HG03520 (cell line): ENCODE measurements at regions not wholly inside any gene's neighbourhood (a gene's known extent, or its start where the extent isn't known, plus 50 kb on each side); places are given as distances from the start of the nearest gene placed in this dataset.
A peak's percentile ranks its signal among the peaks of the same experiment; 100 is the strongest.
"Not testable (repeated sequence)": the region's sequence is repeated elsewhere in the genome, so short reads cannot be mapped to it uniquely, and the experiment has no call there.

Experiments used
- ATAC-seq: cut with Tn5 transposase; IDR thresholded peaks from one replicate; pipeline ENCODE4 v1.9.1; 2021; ENCODE audit warnings: mild to moderate bottlenecking, moderate library complexity; ENCODE audit not compliant: unreplicated experiment

DNA sequence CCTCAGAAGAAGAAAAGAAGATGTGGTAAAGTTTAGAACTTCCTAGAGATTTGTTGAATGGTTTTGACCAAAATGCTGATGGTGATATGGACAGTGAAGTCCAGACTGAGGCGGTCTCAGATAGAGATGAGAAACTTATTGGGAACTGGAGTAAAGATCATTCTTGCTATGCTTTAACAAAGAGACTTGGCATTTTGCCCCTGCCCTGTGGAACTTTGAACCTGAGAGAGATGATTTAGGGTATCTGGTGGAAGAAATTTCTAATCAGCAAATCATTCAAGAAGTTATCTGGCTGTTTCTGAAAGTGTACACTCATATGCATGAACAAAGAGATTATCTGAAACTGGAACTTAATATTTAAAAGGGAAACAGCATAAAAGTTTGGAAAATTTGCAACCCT is 505.2 kb downstream of the NSUN3 start:
- ATAC-seq, result no peak

DNA sequence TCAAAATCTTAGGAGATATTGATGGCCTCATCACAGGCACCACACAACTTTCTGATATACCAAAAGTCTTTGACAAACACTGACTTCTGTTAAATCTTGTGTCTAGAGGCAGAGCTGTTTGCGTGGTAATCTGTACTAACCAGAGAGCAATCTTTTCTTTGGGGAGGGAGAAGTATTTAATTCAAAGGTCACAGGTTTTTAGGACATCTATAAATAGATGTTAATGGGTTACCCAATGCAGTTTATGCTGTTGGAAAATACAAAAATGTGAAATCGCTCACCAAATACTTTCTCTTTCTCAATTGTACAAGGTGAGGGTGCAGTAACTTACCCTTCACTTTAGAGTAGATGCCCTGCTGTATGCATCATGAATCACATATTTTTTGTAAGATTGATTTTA is 510.5 kb downstream of the NSUN3 start:
- no peak for ATAC-seq

DNA sequence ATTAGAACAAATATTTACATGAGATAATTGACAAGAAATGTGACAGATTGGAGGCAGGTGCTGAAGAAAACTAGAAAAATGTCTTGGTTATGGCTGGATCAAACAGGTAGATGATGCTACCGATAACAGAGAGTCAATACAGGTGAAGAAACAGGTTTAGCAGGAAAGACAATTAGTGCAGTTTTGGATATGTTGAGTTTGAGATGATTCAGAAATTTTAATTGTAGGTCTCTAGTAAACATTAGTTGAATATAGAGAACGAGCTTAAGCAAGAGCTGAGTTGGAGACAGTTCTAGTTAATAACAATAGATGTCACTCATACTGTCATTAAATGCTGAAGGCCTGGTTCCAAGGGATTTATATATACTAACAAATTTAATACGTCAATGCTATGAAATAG is 524.4 kb downstream of the NSUN3 start:
- ATAC-seq, result no peak

DNA sequence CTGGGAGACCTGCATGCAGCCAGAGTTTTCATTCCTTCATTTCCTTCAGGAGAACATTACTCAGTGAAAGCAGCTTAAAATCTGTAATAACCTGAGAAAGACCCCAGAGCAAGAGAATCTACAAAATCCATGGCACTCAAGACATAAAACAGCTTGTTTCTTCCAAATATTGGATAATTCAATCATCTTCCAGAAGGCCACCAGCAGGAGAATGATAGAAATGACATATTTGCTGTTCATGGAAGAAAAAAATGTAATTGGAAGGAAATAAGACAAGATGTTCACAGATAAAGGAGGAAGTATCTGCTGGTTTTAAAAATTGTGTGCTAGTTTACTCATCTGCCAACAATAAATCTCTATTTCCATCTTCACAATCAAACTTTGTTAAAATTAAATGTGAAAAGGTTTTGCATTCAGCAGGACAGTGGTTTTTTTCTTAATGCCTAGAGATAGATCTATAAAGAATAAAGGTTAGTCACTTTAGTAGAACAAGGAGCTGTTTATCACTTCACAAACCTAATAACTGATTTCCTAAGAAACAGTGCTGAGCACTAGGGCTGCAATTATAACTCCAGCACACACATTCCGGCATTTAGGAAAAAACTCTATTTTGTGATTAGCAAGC is 530.8 kb downstream of the NSUN3 start:
- ATAC-seq, result no peak

DNA sequence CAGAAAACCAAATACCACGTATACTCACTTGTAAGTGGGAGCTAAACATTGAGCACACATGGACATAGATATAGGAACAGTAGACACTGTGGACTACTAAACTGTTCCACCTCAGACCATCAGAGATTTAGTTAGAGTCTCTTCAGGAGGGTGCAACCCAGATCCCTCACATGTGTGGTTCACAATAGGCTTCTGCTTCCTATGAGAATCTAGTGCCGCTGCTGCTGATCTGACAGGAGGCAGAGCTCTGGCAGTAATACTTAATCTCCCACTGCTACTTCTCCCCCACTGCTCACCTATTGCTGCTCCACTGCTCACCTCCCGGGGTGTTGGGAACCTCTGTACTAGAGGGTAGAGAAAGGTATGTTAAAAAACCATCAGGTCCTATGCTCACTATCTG is 533.3 kb downstream of the NSUN3 start:
- no peak for ATAC-seq

DNA sequence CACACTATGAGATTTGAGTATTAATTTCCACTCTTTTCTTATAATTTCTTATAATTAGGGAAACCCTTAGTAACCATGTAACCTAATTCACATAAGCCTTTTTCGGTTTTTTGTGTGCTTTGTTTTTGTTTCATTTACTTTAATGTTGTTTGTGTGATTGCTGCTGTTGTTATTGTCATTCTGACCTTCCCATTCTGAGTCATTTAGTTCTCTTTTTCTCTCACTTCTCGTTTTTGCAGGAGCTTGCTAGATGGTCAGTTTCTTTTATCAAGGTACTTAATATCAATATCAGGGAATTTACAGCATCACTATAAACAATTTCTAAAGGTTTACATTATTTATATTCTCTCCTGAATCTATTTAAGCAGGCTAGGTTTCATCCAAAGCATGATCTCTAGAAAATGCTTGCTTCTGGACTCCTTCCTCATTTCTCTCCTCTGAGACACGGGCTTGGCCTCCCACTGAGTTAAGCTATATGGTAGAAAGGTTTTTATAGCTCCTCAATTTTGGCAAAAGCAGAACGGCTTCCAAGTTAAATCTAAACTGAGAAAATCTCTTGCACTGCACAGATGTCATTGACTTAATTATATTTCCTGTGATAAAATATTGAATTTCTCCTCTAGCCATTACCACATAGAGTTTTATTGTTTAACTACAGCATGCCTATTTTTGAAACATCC is 534.2 kb downstream of the NSUN3 start:
- peak; percentile 85 for ATAC-seq

DNA sequence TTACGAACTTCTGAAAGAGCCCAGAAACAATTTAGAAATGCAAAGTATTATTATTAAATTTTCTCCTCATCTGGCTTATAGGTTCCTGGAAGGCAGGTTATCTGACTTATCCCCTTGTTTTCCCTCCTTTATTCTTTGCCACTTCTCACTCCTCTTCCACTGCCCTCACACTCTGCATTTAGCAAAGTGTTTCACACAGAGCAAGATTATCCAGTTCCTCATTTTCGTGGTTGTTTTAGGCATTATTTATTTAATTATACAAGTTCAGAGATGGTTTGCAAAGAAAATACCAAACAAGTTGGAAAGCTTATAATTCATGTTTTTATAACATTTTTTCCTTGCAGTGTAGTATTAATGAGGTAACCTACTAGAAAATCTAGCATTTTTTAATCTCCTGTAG is 544.9 kb downstream of the NSUN3 start:
- no peak for ATAC-seq

DNA sequence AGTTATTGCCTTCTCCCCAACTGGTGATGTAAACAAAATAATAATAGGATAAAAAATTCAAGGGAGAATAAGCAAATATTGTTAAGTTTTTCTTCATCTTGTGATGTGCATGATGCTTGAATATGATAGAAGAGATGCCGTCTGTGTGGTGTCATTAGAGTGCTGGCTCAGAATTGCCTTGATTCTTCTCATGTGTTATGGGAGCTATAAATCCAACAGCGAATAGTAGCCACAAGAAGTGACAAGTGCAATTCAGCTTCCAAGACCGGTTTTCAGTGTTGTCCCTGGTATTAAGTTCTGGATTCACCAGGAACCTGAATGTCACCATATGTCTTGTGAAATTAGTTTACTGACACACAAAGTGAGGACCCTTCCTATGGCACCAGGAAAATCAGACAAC is 547.0 kb downstream of the NSUN3 start:
- ATAC-seq, result no peak

DNA sequence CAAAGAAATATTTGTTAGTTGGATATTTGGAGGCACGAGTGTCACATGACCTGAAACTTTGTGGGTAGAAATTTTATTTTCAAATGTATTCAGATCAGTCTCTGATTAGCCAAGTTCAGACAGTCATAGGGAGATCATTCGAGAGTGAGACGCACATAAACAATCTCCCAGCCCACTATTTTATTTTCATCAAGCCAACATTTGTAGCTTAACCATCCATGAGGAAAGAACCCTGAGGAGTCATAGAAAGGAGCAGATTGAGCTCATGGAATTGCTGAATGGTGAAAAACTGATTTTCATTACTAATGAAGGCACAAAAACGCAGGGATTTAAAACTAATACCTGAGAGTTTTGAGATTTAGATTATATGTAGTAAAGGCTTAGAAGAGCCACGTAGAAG is 548.7 kb downstream of the NSUN3 start:
- ATAC-seq, result no peak

DNA sequence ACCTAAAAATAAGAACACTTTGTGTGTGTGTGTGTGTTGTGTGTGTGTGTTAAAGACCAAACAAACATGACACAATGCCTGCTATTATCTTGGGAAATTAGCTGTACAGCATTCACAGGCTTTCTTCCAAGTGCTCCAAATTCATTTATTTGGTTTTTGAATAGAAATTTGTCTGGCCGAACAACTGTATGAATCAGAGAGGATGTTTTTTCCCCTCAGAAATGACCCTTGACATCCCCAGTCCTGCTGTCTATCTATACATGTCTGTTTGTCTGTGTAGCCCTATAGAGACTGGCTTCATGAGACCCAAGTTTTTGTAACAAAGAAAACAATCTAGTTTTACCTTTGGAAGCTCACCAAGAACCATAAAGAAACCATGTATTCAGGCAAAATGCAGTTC is 549.8 kb downstream of the NSUN3 start:
- no peak for ATAC-seq

DNA sequence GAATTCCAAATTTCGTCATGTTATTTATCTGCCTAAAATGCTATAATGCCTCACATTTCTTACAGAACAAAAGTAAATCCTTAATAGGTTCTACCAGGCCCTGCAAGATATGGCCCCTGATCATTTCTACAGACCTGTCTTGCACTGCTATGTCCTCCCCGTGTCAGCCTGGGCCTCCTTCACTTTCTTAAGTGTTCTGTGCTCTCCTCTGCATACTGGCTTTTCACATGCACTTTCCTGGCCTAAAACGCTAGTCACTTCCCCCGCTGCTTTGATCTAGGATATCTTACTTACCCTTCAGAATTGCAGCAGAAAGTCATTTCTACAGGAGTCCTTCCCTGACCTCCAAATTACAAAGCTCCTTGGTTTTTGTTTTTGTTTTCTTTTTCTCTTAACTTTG is 551.3 kb downstream of the NSUN3 start:
- no peak for ATAC-seq

DNA sequence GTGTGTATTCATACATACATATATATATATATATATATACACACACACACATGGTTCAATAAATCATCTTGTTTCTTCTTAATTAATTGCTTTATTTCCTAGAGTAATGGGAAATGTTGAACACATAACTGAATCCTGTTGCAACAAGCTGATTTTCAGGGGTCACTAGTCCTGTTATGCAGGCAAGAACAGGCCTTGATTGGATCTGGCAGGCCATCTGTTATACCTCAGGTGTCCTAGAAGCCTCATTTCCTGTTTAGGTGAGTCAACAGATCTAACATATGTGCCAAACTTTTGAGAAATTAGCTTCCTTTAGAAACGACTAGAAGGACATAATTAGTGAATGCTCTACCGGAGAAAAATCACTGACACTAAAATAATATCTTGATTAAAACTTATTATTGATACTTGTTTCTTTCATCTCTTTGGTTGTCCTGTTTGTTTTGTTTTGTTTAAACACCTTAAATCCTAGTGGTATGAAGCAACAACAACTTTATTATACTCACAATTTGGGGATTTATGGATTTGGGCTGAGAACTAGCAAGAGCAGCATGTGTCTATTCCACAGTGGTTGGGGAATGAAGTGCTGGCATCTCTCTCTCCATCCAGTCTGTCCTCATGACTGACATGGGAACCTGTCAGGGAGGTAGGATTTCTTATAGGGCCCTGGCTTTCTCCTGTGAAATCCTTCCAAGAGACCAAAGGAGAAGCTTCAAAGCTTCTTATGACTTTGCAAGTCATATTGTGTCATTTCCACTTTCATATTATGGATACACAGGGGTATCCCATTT is 552.6 kb downstream of the NSUN3 start:
- no peak for ATAC-seq

DNA sequence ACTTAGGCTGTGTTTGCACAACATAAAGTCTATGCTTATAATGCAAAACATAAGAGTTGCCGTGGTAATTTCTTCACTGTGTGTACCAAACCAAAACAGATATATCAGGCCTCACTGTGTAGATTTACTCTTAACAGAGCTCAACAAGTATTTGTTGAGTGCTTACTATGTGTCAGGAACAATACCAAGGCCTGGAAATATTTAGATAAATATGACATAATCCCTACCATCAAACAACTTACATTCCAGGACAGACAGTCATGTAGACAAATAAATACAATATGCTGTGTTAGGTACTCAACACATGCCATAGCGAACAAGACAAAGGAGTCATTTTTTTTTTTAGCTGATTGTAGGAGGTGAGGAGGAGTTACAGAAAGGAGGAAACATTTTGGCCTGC is 554.0 kb downstream of the NSUN3 start:
- ATAC-seq, result no peak

DNA sequence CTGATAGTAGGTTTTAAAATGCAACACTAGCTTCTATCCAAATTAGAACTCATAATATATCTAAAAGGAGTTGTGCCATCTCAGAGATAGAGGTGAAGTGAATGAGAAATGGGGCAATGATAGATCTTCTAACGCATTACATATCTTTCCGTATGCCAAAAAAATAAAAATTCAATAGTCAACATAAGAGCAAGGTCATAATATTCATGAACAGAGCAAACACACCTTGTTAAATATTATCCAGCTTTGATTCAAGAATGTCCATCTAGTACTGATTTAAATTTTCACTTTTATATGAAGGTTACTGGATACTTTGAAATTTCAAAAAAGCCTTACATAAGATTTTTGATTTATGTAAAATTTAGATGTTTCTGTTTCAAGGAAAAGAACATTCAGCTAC is 554.5 kb downstream of the NSUN3 start:
- no peak for ATAC-seq

DNA sequence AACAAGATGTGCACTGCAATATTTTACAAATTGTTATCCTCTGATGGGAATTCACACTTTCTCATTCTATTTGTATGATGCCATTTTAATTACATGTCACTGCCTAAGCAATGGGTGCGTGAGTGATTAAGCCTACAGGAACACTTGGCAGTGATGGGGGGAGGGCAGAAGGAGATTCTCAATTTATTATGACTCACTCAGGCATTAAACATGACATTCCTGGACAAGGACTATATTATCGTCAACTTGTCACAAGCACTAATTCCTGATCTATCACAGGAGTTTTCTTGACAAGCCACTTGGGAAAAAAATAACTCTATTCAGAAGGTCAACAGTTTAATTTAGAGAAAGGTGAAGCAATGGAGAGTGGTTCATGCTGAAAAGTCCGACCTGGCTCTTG is 556.8 kb downstream of the NSUN3 start:
- no peak for ATAC-seq

DNA sequence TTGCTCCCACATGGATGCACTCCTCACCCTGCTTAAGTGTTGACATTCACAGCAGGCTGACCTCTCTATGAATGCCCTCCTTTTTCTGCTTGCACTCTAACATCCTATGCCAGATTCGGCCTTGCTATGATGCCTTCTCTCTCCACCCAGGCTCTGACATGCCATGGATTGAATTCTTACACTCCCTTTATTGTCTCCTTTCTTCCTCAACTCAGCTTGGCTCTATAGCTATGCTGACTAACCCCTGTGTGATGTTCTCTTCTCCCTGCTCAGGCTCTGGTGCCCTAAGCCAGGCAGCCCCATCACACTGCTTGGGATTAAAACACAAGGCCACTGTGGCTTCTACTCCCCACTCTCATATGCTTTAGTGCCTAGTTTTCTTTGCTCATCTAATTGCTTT is 563.7 kb downstream of the NSUN3 start:
- no peak for ATAC-seq

DNA sequence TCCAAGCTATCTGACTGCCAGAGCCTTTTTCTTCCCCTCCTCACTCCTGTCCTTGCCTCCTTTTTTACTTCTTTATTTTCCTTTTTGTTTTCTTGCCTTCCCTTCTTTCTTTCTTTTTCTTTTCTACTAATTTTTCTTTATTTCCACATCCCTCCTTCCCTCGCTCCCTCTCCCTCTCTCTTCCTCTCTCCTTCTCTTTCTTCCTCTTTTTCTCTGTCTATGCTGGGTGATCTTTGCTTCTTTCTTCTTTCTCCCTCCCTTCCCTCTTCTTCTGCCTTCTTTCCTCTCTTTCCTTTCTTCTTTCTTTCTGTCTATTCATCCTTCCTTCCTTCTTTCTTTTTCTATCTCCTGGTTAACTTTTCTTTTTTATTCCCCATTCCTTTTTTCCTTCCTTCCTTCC is 564.8 kb downstream of the NSUN3 start:
- ATAC-seq, result no peak

DNA sequence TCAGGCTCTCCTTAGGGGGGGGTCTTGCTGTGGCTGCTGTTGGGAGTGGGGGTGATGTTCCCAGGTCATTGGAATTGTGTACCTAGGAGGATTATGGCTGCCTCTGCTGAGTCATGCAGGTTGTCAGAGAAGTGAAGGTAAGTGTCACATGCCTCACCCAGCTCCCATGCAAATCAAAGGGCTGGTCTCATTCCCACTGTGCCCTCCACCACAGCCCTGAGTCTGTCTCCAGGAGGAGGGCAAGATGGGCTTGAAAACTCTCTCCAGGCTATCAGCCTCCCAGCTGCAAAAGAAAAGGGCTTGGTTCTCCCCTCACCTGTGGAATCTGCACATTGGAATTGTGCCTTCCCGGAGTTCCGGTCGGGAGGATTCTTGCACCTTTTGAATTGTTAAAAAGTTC is 580.5 kb downstream of the NSUN3 start:
- ATAC-seq, result no peak

DNA sequence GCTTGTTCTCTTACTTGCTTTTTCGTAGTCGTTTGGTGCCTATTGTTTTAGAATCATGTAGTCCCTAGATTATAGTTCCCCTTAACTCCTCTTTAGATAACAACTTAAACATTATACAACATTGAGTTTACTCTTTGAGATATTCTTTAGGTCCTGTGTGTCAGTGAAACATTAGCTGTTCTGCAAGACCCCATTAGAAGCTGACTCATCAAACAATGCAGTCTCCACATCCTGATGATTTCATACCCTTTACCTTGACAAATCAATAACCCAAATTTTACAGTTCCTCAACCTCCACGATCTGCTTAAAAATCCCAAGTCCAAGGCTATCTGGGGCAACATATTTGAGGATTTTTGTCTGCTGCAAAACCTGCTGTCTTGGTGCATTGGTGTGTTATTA is 582.9 kb downstream of the NSUN3 start:
- ATAC-seq, result no peak

DNA sequence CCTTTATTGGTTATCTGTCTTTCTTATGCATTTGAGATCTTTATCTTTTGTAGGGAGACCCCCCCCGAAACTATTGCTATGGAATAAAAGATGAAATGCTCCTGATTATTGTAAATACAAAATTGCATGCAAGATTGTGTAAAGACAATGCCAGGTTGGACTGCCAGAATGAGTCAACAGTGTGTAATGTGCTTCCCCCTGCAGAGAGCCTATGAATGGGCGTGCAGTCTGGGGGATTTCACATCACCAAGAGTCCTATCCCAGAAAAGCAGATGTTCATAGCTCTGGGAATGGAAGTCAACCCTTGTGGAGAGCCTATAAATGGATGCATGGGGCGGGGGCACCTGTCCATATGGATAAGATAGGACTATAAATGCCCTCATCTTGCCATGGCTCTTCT is 584.3 kb downstream of the NSUN3 start:
- ATAC-seq, result no peak

DNA sequence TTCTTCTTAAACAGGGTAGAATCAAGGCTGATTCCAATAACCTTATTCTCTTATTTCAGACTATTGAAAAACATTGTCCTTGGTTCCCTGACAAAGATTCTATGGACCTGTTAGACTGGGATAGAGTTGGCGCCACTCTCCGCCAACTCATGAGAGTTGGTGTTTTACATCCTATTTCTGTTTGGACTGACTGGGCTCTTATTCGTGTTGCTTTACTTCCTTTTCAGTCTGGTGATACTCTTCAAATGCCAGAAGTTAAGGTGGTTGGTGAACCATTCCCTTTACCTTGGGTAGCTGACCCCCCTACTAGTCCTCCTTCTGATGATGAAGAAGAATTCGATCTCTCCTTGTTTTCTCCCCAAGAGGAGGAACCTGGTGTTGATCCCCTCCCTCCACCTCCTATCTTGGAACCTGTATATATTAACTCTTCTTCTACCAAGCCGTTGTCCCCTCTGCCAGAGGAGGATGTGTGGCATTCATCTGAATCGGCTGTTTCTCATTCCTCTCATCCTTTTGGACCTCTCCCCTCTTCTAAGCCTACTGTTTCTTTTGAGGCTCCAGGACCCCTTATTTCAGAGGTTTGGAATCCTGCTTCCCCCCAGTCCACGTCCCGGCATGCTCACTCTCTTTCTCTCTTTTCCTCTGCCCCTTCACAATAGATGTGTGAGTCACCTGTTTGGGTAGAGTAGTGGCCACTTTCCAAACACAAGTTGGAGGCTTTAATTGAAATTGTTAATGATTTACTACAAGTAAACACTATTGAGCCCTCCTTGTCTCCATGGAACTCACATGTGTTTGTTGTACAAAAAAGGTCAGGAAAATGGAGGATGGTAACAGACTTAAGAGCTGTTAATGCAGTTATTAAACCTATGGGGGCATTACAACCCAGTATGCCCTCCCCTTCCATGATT is 585.7 kb downstream of the NSUN3 start:
- ATAC-seq, result not testable (repeated sequence)
